PC-9 (cell line): ENCODE measurements at regions not wholly inside any gene's neighbourhood (a gene's known extent, or its start where the extent isn't known, plus 50 kb on each side); places are given as distances from the start of the nearest gene placed in this dataset.

ENCODE experiments used
- BruUV-seq: library from RNA; stranded (reverse); fragments of 400-500 nt; replicated peaks from 2 replicates; lab custom pipeline; 2021; lab: Mats Ljungman, UMichigan
- CTCF ChIA-PET: fragments of 300-600 bp; sonication (Branson Sonifier 250); formaldehyde crosslinking; loops from one replicate; lab custom pipeline; 2022; ENCODE audit warnings: antibody characterized with exemption; lab: Charles Lee
- POLR2A ChIA-PET: fragments of 300-600 bp; sonication (Branson Sonifier 250); formaldehyde crosslinking; loops from one replicate; lab custom pipeline; 2022; ENCODE audit warnings: antibody characterized with exemption; ENCODE audit not compliant: unreplicated experiment; lab: Charles Lee
- DNase-seq, 2 experiments: peaks; one replicate each; pipeline versions ENCODE4 v3.0.0 to v3.0.0-alpha.2; 2015 to 2022; ENCODE audit warnings: mixed read lengths in 1 of 2
- H2AFZ ChIP-seq: fragments of 200-600 bp; sonication (generic); 2 replicates; pipeline ENCODE4 v1.8.1; 2017; ENCODE audit warnings: antibody characterized with exemption
- H3F3A ChIP-seq: fragments of 200-600 bp; sonication (generic); 2 replicates; pipeline ENCODE4 v1.8.1; 2017; ENCODE audit warnings: antibody characterized with exemption, mild to moderate bottlenecking, low read depth; ENCODE audit not compliant: insufficient read depth
- H3K27ac ChIP-seq: fragments of 200-600 bp; sonication (generic); 2 replicates; pipeline ENCODE4 v1.6.1; 2016; ENCODE audit warnings: mixed run types
- H3K27me3 ChIP-seq: fragments of 200-600 bp; sonication (generic); 2 replicates; pipeline ENCODE4 v1.6.1; 2016; ENCODE audit warnings: low read depth, mixed run types; ENCODE audit not compliant: insufficient read depth
- H3K36me3 ChIP-seq: fragments of 200-600 bp; sonication (generic); 2 replicates; pipeline ENCODE4 v1.6.1; 2016; ENCODE audit warnings: low read depth, mixed run types
- H3K4me1 ChIP-seq: fragments of 200-600 bp; sonication (generic); replicated peaks from 2 replicates; pipeline ENCODE4 v1.6.1; 2016; ENCODE audit warnings: mixed run types; ENCODE audit not compliant: insufficient read depth
- H3K4me2 ChIP-seq: fragments of 200-600 bp; sonication (generic); 2 replicates; pipeline ENCODE4 v1.6.1; 2017; ENCODE audit warnings: mixed run types
- H3K4me3 ChIP-seq: fragments of 200-600 bp; sonication (generic); 2 replicates; pipeline ENCODE4 v1.6.1; 2016; ENCODE audit warnings: mixed run types
- H3K79me2 ChIP-seq: fragments of 200-600 bp; sonication (generic); 2 replicates; pipeline ENCODE4 v1.6.1; 2017; ENCODE audit warnings: low read depth, mixed run types
- H3K9me2 ChIP-seq: fragments of 200-600 bp; sonication (generic); 2 replicates; pipeline ENCODE4 v1.8.1; 2017; ENCODE audit warnings: mild to moderate bottlenecking; ENCODE audit not compliant: insufficient read depth
- H3K9me3 ChIP-seq: fragments of 200-600 bp; sonication (generic); 2 replicates; pipeline ENCODE4 v1.8.1; 2016; ENCODE audit warnings: low read depth; ENCODE audit not compliant: insufficient read depth
- H4K20me1 ChIP-seq: fragments of 200-600 bp; sonication (generic); 2 replicates; pipeline ENCODE4 v1.8.1; 2017; ENCODE audit not compliant: insufficient read depth
- CTCF ChIP-seq: fragments of 200-600 bp; sonication (generic); conservative IDR thresholded peaks from 2 replicates; pipeline ENCODE4 v1.6.1; 2017; ENCODE audit warnings: mixed run types, antibody characterized with exemption, mild to moderate bottlenecking, moderate library complexity
- EZH2 ChIP-seq: fragments of 200-600 bp; sonication (generic); IDR thresholded peaks from 2 replicates; pipeline ENCODE4 v1.8.0; 2017; ENCODE audit warnings: antibody characterized with exemption, low read depth
- intact Hi-C: fragments of 100-400 bp; cut with micrococcal nuclease; formaldehyde crosslinking; loops from one replicate; pipeline ENCODE4 v1.10.0; 2022; ENCODE audit not compliant: unreplicated experiment

- Histone ChIP-seq H4K20me1 (no peaks in the 10 kb centered on the region), H3K36me3 (no peaks in the 10 kb centered on the region), H3K4me3 (no peak overlapping the region), H3K27ac (no peak overlapping the region), H3K4me1 (no peaks in the 10 kb centered on the region), H3F3A (no peaks in the 10 kb centered on the region), H2AFZ (no peak overlapping the region), H3K9me3 (no peaks in the 10 kb centered on the region), H3K27me3 (no peaks in the 10 kb centered on the region), H3K4me2 (no peak overlapping the region), H3K9me2 (no peaks in the 10 kb centered on the region), H3K79me2 (no peaks in the 10 kb centered on the region)
- no TSS peak for BruUV-seq
- TF ChIP-seq CTCF (no peak), EZH2 (no peak)
- ChIA-PET POLR2A (no interaction called here), CTCF (no interaction called here)
- DNase-seq: no peak
- intact Hi-C loops: no loop called here
Observed at GRCh38 chr5:97498657-97499056, 315.6 kb upstream of the RIOK2 start.

GRCh38 chr5:97499605-97500004, 316.6 kb upstream of the RIOK2 start:
- no peak overlapping the region for H3K4me2 ChIP-seq
- H3K4me1 ChIP-seq: no peaks in the 10 kb centered on the region
- ChIA-PET POLR2A (no interaction called here), CTCF (no interaction called here)
- no peak for DNase-seq
- no peak overlapping the region for H2AFZ ChIP-seq
- no peak overlapping the region for H3K4me3 ChIP-seq
- no peak for TF ChIP-seq EZH2
- no peak for TF ChIP-seq CTCF
- no peaks in the 10 kb centered on the region for H3K9me2 ChIP-seq
- no TSS peak for BruUV-seq
- intact Hi-C loops: no loop called here
- H3K36me3 ChIP-seq: no peaks in the 10 kb centered on the region
- H3K27ac ChIP-seq: no peak overlapping the region
- no peaks in the 10 kb centered on the region for H3K9me3 ChIP-seq
- H3K27me3 ChIP-seq: no peaks in the 10 kb centered on the region
- H4K20me1 ChIP-seq: no peaks in the 10 kb centered on the region
- no peaks in the 10 kb centered on the region for H3K79me2 ChIP-seq
- H3F3A ChIP-seq: no peaks in the 10 kb centered on the region

GRCh38 chr5:97501286-97501964, 318.4 kb upstream of the RIOK2 start:
- no peaks in the 10 kb centered on the region for H3K4me1 ChIP-seq
- H3K4me3 ChIP-seq: no peak overlapping the region
- CTCF ChIA-PET: no interaction called here
- intact Hi-C loops: no loop called here
- BruUV-seq: no TSS peak
- no peak for DNase-seq
- no peaks in the 10 kb centered on the region for H3K9me2 ChIP-seq
- no peaks in the 10 kb centered on the region for H3K9me3 ChIP-seq
- H4K20me1 ChIP-seq: no peaks in the 10 kb centered on the region
- no peaks in the 10 kb centered on the region for H3K27me3 ChIP-seq
- H3K4me2 ChIP-seq: no peak overlapping the region
- no peaks in the 10 kb centered on the region for H3F3A ChIP-seq
- H2AFZ ChIP-seq: no peak overlapping the region
- H3K27ac ChIP-seq: no peak overlapping the region
- no peaks in the 10 kb centered on the region for H3K79me2 ChIP-seq
- TF ChIP-seq EZH2: no peak
- TF ChIP-seq CTCF: no peak
- POLR2A ChIA-PET: interaction anchor here (0.7 kb wide), 1 partner anchor 319 kb away, joined by 5 read pairs; no protein-coding TSS in a partner anchor
- H3K36me3 ChIP-seq: no peaks in the 10 kb centered on the region
